Ishikawa (cell line): ENCODE measurements at regions not wholly inside any gene's neighbourhood (a gene's known extent, or its start where the extent isn't known, plus 50 kb on each side); places are given as distances from the start of the nearest gene placed in this dataset.

Source experiments
- CREB1 ChIP-seq: IDR thresholded peaks from 2 replicates; pipeline ENCODE4 v1.6.1; 2012; ENCODE audit warnings: low read depth
- EP300 ChIP-seq: IDR thresholded peaks from 2 replicates; pipeline ENCODE4 v1.6.1; 2012; ENCODE audit warnings: borderline replicate concordance
- NFIC ChIP-seq: IDR thresholded peaks from 2 replicates; pipeline ENCODE4 v1.6.1; 2012
- TAF1 ChIP-seq: IDR thresholded peaks from 2 replicates; pipeline ENCODE4 v1.6.1; 2012; ENCODE audit warnings: low read depth, mild to moderate bottlenecking
- YY1 ChIP-seq: IDR thresholded peaks from 2 replicates; pipeline ENCODE4 v1.6.1; 2012; ENCODE audit warnings: low read depth

GRCh38 chrX:14359727-14360126 lies 169.6 kb upstream of the GLRA2 start:
- TF ChIP-seq EP300 (no peak), TAF1 (no peak), CREB1 (no peak), NFIC (no peak), YY1 (no peak)
